ENCODE measurements at regions not wholly inside any gene's neighbourhood (a gene's known extent, or its start where the extent isn't known, plus 50 kb on each side); places are given as distances from the start of the nearest gene placed in this dataset.

DNA sequence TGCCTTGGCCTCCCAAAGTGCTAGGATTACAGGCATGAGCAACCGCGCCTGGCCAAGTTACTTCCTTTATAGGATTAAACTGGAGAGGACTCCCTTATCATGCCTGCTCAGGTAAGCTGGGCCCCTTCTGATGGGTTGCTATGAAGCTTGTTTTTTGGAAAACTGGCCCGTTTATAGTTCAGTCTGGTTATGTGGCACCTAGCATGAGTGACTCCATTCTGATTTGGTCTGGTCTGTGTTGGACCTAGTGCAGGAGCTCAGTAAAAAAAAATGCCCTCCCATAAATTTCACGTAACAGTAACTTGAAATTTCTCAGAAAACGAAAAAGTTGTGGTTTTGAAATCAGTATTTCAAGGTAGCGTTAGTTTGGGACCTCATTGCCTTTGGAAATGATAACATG, 448.4 kb downstream of the HACE1 start:
- H3K9ac ChIP-seq: no peak overlapping the region
- H4K20me1 ChIP-seq: no peaks in the 10 kb centered on the region
- peak overlapping the region in 5 of 11 experiments; percentile 24 to 61 (median 39); a peak in 7 of 22 replicates for H3K4me2 ChIP-seq
- peaks cover 0 to 4% (median 0%) of the 10 kb centered on the region in 11 experiments; a peak in 1 of 22 replicates for H3K36me3 ChIP-seq
- H3K9me3 ChIP-seq (replicated peaks in 1 of 11): peaks cover 0 to 62% (median 16%) of the 10 kb centered on the region in 11 experiments; a peak in 15 of 22 replicates
- peak overlapping the region in 5 of 11 experiments; percentile 37 to 76 (median 68); a peak in 7 of 22 replicates for H3K27ac ChIP-seq
- H3K4me1 ChIP-seq: peaks cover 0 to 56% (median 21%) of the 10 kb centered on the region in 10 experiments; a peak in 12 of 20 replicates
- TF ChIP-seq Cebpa-rat (IDR thresholded peaks at IDR 0.05): no peak
- peak overlapping the region in 2 of 10 experiments; percentile 0 to 21; a peak in 1 of 20 replicates for H3K4me3 ChIP-seq
- H3K27me3 ChIP-seq: no peaks in the 10 kb centered on the region; a peak in 1 of 22 replicates

DNA sequence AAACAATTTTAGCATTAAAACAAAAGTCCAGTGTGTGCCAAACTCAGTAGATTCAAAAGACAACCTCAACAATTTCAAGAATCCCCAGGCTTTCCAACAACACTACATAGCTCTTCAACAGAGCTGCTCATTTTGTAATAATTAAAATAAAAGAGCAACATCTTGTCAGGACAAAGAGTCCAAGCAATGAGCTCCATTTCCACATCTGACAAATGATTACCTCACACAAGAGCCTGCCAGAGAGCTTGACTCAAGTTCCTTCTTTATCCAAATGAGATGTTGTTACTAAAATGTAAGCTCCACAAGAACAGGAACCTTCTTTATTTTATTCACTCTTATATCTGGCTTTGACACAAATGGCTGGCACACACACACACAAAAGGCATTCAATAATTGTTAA, 449.8 kb downstream of the HACE1 start:
- Histone ChIP-seq H3K4me2 (peak overlapping the region in 6 of 11 experiments; percentile 11 to 69 (median 38); a peak in 8 of 22 replicates), H3K27ac (peak overlapping the region in 6 of 11 experiments; percentile 37 to 76 (median 62); a peak in 9 of 22 replicates), H3K27me3 (no peaks in the 10 kb centered on the region; a peak in 1 of 22 replicates), H4K20me1 (no peaks in the 10 kb centered on the region), H3K36me3 (peaks cover 0 to 4% (median 0%) of the 10 kb centered on the region in 11 experiments; a peak in 1 of 22 replicates), H3K9ac (peak overlapping the region in 1 of 11 experiments; percentile 53; a peak in 1 of 22 replicates), H3K9me3 (replicated peaks in 1 of 11) (peaks cover 0 to 61% (median 16%) of the 10 kb centered on the region in 11 experiments; a peak in 15 of 22 replicates), H3K4me1 (peaks cover 0 to 53% (median 21%) of the 10 kb centered on the region in 10 experiments; a peak in 12 of 20 replicates), H3K4me3 (no peak overlapping the region)
- no peak for TF ChIP-seq Cebpa-rat (IDR thresholded peaks at IDR 0.05)

DNA sequence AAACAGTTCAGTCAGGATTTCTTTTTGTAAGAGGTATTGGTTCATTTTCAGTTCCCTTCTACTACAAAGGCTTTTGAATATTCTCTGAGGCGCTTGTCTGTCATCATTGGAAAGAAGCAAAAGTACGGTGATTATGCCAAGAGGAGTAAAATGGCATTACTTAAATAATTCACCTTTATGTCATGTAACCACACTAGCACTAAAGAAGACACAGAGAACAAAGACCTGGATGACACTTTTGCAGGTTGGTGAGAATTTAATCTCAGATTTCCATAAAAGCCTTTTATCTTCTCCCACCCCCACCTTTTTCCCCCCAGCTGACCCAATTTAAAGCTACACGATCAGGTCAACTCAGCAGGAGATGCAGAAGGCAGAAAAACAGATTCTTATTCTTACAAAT, 451.8 kb downstream of the HACE1 start:
- Histone ChIP-seq H3K4me2 (peak overlapping the region in 2 of 11 experiments; percentile 1 to 9; a peak in 2 of 22 replicates), H3K27ac (no peak overlapping the region), H3K9me3 (replicated peaks in 1 of 11) (peaks cover 0 to 43% (median 16%) of the 10 kb centered on the region in 11 experiments; a peak in 15 of 22 replicates), H3K36me3 (peaks cover 0 to 4% (median 0%) of the 10 kb centered on the region in 11 experiments; a peak in 1 of 22 replicates), H4K20me1 (no peaks in the 10 kb centered on the region), H3K27me3 (no peaks in the 10 kb centered on the region), H3K4me3 (no peak overlapping the region), H3K4me1 (peaks cover 0 to 72% (median 21%) of the 10 kb centered on the region in 10 experiments; a peak in 12 of 20 replicates), H3K9ac (no peak overlapping the region)
- TF ChIP-seq Cebpa-rat (IDR thresholded peaks at IDR 0.05): no peak

DNA sequence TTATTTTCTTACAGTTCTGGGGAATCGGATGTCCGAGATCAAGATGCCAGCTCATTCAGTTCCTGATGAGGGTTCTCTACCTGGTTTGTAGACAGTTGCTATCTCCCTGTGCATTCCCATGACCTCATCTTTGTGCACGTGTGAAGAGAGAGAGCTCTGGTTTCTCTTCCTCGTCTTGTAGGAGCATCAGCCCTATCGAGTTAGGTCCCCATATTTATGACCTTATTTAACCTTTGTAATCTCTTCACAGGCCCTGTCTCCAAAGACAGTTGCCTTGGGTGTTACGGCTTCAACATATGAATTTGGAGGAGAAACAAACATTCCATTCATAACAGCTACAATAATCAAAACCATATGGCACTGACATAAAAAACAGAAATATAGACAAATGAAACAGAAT, 455.3 kb downstream of the HACE1 start:
- no peak overlapping the region for H3K9ac ChIP-seq
- H3K27me3 ChIP-seq: no peaks in the 10 kb centered on the region
- no peaks in the 10 kb centered on the region for H4K20me1 ChIP-seq
- peak overlapping the region in 4 of 11 experiments; percentile 11 to 37 (median 19); a peak in 4 of 22 replicates for H3K4me2 ChIP-seq
- H3K4me1 ChIP-seq: peaks cover 0 to 54% (median under 1%) of the 10 kb centered on the region in 10 experiments; a peak in 8 of 20 replicates
- H3K4me3 ChIP-seq: no peak overlapping the region
- no peak for TF ChIP-seq Cebpa-rat (IDR thresholded peaks at IDR 0.05)
- H3K36me3 ChIP-seq: no peaks in the 10 kb centered on the region
- H3K9me3 ChIP-seq (replicated peaks in 1 of 11): peaks cover 0 to 15% (median 0%) of the 10 kb centered on the region in 11 experiments; a peak in 2 of 22 replicates
- H3K27ac ChIP-seq: peak overlapping the region in 4 of 11 experiments; percentile 44 to 72 (median 57); a peak in 8 of 22 replicates

DNA sequence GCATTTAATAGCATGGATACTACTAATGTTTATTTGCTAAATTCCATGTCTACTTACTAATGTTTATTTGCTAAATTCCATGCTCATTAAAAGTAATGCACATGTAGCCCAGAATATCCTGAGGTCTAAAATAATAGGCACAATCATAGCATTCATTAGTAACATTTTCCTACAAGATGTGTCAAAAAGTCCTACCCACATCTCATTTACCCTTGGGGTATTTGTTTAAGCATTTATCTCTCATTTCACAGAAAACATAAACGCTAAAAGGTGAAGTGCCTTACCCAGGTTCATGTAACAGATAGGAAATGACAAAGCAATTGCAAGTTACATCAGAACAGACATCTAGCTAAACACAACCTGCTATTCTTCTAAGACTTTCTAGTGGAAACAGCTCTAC, 457.1 kb downstream of the HACE1 start:
- H3K9ac ChIP-seq: no peak overlapping the region
- peaks cover 0 to 10% (median 0%) of the 10 kb centered on the region in 11 experiments; a peak in 1 of 22 replicates for H3K9me3 ChIP-seq (replicated peaks in 1 of 11)
- H4K20me1 ChIP-seq: no peaks in the 10 kb centered on the region
- H3K4me2 ChIP-seq: 0 out of 22 replicates have a peak overlapping the region, but pooled peaks of 1 of the 11 experiments have one; percentile 48
- TF ChIP-seq Cebpa-rat (IDR thresholded peaks at IDR 0.05): no peak
- peaks cover 0 to 36% (median 0%) of the 10 kb centered on the region in 10 experiments; a peak in 5 of 20 replicates for H3K4me1 ChIP-seq
- no peak overlapping the region for H3K27ac ChIP-seq
- no peaks in the 10 kb centered on the region for H3K27me3 ChIP-seq
- H3K36me3 ChIP-seq: no peaks in the 10 kb centered on the region
- H3K4me3 ChIP-seq: no peak overlapping the region

DNA sequence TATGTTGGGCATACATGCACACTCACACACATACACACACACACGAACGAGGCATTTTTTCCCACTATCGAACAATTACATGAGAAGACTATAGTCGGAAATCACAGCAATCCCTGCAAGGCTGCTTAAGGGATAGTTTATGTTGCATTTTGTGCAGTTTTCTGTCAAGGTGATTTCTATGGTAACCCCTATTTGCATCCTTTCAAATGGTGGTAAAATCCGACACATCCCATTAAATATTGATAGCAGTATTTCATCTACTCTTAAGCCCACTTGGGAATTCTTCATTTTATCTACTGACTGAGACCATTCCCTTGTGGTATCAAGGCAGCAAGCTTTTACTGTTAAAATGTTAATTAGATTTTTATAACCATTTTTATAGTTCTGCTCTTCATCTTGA, 457.8 kb downstream of the HACE1 start:
- no peaks in the 10 kb centered on the region for H3K27me3 ChIP-seq
- no peak overlapping the region for H3K27ac ChIP-seq
- no peak overlapping the region for H3K9ac ChIP-seq
- no peaks in the 10 kb centered on the region for H4K20me1 ChIP-seq
- no peak overlapping the region for H3K4me2 ChIP-seq
- no peaks in the 10 kb centered on the region for H3K36me3 ChIP-seq
- no peak for TF ChIP-seq Cebpa-rat (IDR thresholded peaks at IDR 0.05)
- H3K9me3 ChIP-seq (replicated peaks in 1 of 11): peaks cover 0 to 10% (median 0%) of the 10 kb centered on the region in 11 experiments; a peak in 1 of 22 replicates
- H3K4me3 ChIP-seq: no peak overlapping the region
- H3K4me1 ChIP-seq: peaks cover 0 to 30% (median 0%) of the 10 kb centered on the region in 10 experiments; a peak in 5 of 20 replicates

DNA sequence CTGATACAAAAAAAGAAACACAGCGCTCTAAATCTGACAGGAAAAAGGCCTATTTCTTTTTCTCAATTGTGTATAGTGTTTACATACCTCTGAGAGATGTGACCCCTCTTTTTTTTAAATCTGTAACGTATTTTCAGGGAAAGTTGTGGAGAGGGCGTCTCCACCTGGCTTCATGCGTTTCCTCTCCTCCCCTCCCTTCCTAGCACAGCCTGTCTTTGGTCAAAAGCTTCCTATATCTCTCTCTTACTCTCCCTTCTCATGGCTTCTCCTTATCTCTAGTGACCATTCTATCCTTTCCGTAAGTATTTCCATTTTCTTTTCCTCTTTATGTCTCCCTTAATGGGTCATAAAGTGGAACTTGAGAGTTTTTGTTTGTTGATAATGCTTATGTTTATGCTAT, 458.9 kb downstream of the HACE1 start:
- TF ChIP-seq Cebpa-rat (IDR thresholded peaks at IDR 0.05): no peak
- Histone ChIP-seq H3K9ac (no peak overlapping the region), H3K36me3 (no peaks in the 10 kb centered on the region), H3K27me3 (no peaks in the 10 kb centered on the region), H3K4me3 (no peak overlapping the region), H4K20me1 (no peaks in the 10 kb centered on the region), H3K27ac (no peak overlapping the region), H3K4me2 (peak overlapping the region in 1 of 11 experiments; percentile 22; a peak in 1 of 22 replicates), H3K9me3 (replicated peaks in 1 of 11) (peaks cover 0 to 10% (median 0%) of the 10 kb centered on the region in 11 experiments; a peak in 1 of 22 replicates), H3K4me1 (peaks cover 0 to 39% (median 0%) of the 10 kb centered on the region in 10 experiments; a peak in 8 of 20 replicates)

DNA sequence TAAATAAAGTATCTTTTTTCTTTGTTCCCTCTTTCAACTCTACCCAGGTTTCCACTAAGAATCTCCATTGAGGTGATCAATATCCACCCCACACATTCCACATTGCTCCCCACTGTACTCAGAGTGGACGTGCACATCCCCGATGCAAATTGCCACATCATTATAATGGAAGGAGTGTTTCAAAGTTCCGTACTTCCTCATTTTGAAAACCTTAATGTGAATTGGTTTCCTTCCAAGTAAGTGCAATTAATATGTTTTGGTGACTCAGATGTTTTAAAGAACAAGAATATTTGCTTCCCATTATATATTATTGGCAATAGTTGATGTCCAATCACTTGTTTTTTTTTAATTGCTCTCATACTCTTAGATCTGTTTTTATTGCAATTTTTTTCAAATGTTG, 463.6 kb downstream of the HACE1 start:
- Histone ChIP-seq H3K27me3 (peaks cover 0 to 8% (median 0%) of the 10 kb centered on the region in 11 experiments; a peak in 1 of 22 replicates), H4K20me1 (no peaks in the 10 kb centered on the region), H3K4me3 (no peak overlapping the region), H3K36me3 (no peaks in the 10 kb centered on the region), H3K9ac (no peak overlapping the region), H3K27ac (no peak overlapping the region), H3K4me2 (peak overlapping the region in 3 of 11 experiments; percentile 33 to 60 (median 36); a peak in 4 of 22 replicates), H3K9me3 (replicated peaks in 1 of 11) (0 out of 22 replicates have a peak, but pooled peaks cover 0 to 4% (median 0%) of the 10 kb centered on the region in 11 experiments), H3K4me1 (peaks cover 0 to 21% (median 0%) of the 10 kb centered on the region in 10 experiments; a peak in 7 of 20 replicates)
- no peak for TF ChIP-seq Cebpa-rat (IDR thresholded peaks at IDR 0.05)

DNA sequence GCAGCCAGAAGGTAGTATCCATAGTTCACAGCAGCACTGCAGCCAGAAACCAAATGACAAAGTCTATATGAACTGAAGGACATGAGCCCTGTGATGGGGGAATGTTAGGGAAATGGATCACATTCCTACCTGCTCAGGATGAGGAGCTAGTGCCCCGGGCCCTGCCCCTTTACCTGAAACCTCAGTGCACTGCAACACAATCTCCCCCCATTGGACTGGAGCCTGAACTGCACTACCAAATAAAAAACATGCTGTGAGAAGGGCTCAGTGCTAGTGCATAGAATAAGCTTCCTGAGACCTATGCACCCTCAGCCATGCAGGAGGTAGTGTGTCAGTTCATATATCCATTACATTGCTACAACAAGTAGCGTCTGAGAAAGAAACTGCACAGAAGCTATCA, 477.8 kb downstream of the HACE1 start:
- Histone ChIP-seq H3K27me3 (no peaks in the 10 kb centered on the region), H3K9ac (no peak overlapping the region), H4K20me1 (no peaks in the 10 kb centered on the region), H3K9me3 (replicated peaks in 1 of 11) (no peaks in the 10 kb centered on the region), H3K36me3 (no peaks in the 10 kb centered on the region), H3K4me1 (no peaks in the 10 kb centered on the region), H3K4me2 (no peak overlapping the region), H3K4me3 (no peak overlapping the region), H3K27ac (no peak overlapping the region)
- no peak for TF ChIP-seq Cebpa-rat (IDR thresholded peaks at IDR 0.05)

All from BLaER1 treated with 17β-estradiol and CSF1 and Interleukin-3, amounts not matched to agents 10 nM and 100 nM (cell line).